Nephron (organoid): ENCODE measurements at regions not wholly inside any gene's neighbourhood (a gene's known extent, or its start where the extent isn't known, plus 50 kb on each side); places are given as distances from the start of the nearest gene placed in this dataset.

Experiments
- H3K27ac Mint-ChIP-seq, 3 experiments: 2 replicates each; pipeline ENCODE4 v1.8.0; 2020; ENCODE audit warnings: mixed read lengths in 3 of 3, mild to moderate bottlenecking in 2 of 3, moderate library complexity in 1 of 3
- H3K27me3 Mint-ChIP-seq: 2 replicates; pipeline ENCODE4 v1.8.0; 2021; ENCODE audit warnings: low read depth, mild to moderate bottlenecking, moderate library complexity, mixed read lengths
- H3K36me3 Mint-ChIP-seq: 2 replicates; pipeline ENCODE4 v1.8.0; 2020; ENCODE audit warnings: low read depth, mixed read lengths
- H3K4me1 Mint-ChIP-seq: 2 replicates; pipeline ENCODE4 v1.8.0; 2020; ENCODE audit warnings: mixed read lengths
- H3K4me3 Mint-ChIP-seq, 3 experiments: 2 replicates each; pipeline ENCODE4 v1.8.0; 2020; ENCODE audit warnings: mild to moderate bottlenecking in 3 of 3, mixed read lengths in 3 of 3, moderate library complexity in 2 of 3
- H3K9me3 Mint-ChIP-seq: 2 replicates; pipeline ENCODE4 v1.8.0; 2020; ENCODE audit warnings: mixed read lengths
- CTCF ChIP-seq, 3 experiments: fragments of 200-600 bp; sonication (generic); IDR thresholded peaks; one replicate each; pipeline ENCODE4 v1.5.0; 2021; ENCODE audit warnings: antibody characterized with exemption in 3 of 3; ENCODE audit not compliant: unreplicated experiment in 3 of 3

- Mint-ChIP-seq H3K9me3 (no peaks in the 10 kb centered on the region), H3K4me1 (peaks cover 11% of the 10 kb centered on the region), H3K36me3 (no peaks in the 10 kb centered on the region), H3K27ac (no peak overlapping the region), H3K4me3 (no peak overlapping the region), H3K27me3 (no peaks in the 10 kb centered on the region)
- no peak for TF ChIP-seq CTCF (IDR thresholded peaks at IDR 0.05; ENCODE audit: unreplicated experiment in 3 of 3)
Observed at GRCh38 chr9:73869264-73869663, 627.9 kb upstream of the RORB start.

- H3K9me3 Mint-ChIP-seq: no peaks in the 10 kb centered on the region
- H3K4me1 Mint-ChIP-seq: peaks cover 11% of the 10 kb centered on the region
- no peaks in the 10 kb centered on the region for H3K36me3 Mint-ChIP-seq
- H3K27ac Mint-ChIP-seq: peak overlapping the region in 1 of 3 experiments; percentile 1
- H3K4me3 Mint-ChIP-seq: no peak overlapping the region
- no peak for TF ChIP-seq CTCF (IDR thresholded peaks at IDR 0.05; ENCODE audit: unreplicated experiment in 3 of 3)
- H3K27me3 Mint-ChIP-seq: no peaks in the 10 kb centered on the region
Observed at GRCh38 chr9:73871636-73872035, 625.5 kb upstream of the RORB start.

- peaks cover 11% of the 10 kb centered on the region for H3K4me1 Mint-ChIP-seq
- H3K9me3 Mint-ChIP-seq: no peaks in the 10 kb centered on the region
- TF ChIP-seq CTCF (IDR thresholded peaks at IDR 0.05; ENCODE audit: unreplicated experiment in 3 of 3): no peak
Observed at GRCh38 chr9:73872701-73873100, 624.4 kb upstream of the RORB start.

GRCh38 chr9:73880101-73880500 is 617.0 kb upstream of the RORB start:
- no peaks in the 10 kb centered on the region for H3K4me1 Mint-ChIP-seq
- no peak overlapping the region for H3K27ac Mint-ChIP-seq
- H3K27me3 Mint-ChIP-seq: no peaks in the 10 kb centered on the region
- no peaks in the 10 kb centered on the region for H3K36me3 Mint-ChIP-seq
- no peak for TF ChIP-seq CTCF (IDR thresholded peaks at IDR 0.05; ENCODE audit: unreplicated experiment in 3 of 3)
- H3K9me3 Mint-ChIP-seq: no peaks in the 10 kb centered on the region
- no peak overlapping the region for H3K4me3 Mint-ChIP-seq

More at GRCh38 chr9:73872701-73873100, 624.4 kb upstream of the RORB start:
- peak overlapping the region in 1 of 3 experiments; percentile 50 for H3K27ac Mint-ChIP-seq
- no peak overlapping the region for H3K4me3 Mint-ChIP-seq
- H3K27me3 Mint-ChIP-seq: no peaks in the 10 kb centered on the region
- H3K36me3 Mint-ChIP-seq: no peaks in the 10 kb centered on the region

- H3K4me3 Mint-ChIP-seq: no peak overlapping the region
- H3K4me1 Mint-ChIP-seq: no peaks in the 10 kb centered on the region
- H3K9me3 Mint-ChIP-seq: peaks cover 8% of the 10 kb centered on the region
- TF ChIP-seq CTCF (IDR thresholded peaks at IDR 0.05; ENCODE audit: unreplicated experiment in 3 of 3): no peak
- H3K36me3 Mint-ChIP-seq: no peaks in the 10 kb centered on the region
- no peaks in the 10 kb centered on the region for H3K27me3 Mint-ChIP-seq
- no peak overlapping the region for H3K27ac Mint-ChIP-seq
Observed at GRCh38 chr9:73889023-73889422, 608.1 kb upstream of the RORB start.

- H3K9me3 Mint-ChIP-seq: peaks cover 4% of the 10 kb centered on the region
- no peaks in the 10 kb centered on the region for H3K27me3 Mint-ChIP-seq
- no peaks in the 10 kb centered on the region for H3K4me1 Mint-ChIP-seq
- H3K27ac Mint-ChIP-seq: no peak overlapping the region
- no peak for TF ChIP-seq CTCF (IDR thresholded peaks at IDR 0.05; ENCODE audit: unreplicated experiment in 3 of 3)
- no peaks in the 10 kb centered on the region for H3K36me3 Mint-ChIP-seq
- H3K4me3 Mint-ChIP-seq: no peak overlapping the region
Observed at GRCh38 chr9:73890685-73891277, 606.4 kb upstream of the RORB start.
